HEK293 (cell line): ENCODE measurements at regions not wholly inside any gene's neighbourhood (a gene's known extent, or its start where the extent isn't known, plus 50 kb on each side); places are given as distances from the start of the nearest gene placed in this dataset.

Experiments used
- CTCF ChIA-PET: fragments of 350-600 bp; formaldehyde crosslinking; extraction: SDS; loops from one replicate; lab custom pipeline; 2021; ENCODE audit warnings: antibody characterized with exemption; lab: Yijun Ruan, JAX
- POLR2A ChIA-PET: fragments of 300-600 bp; formaldehyde crosslinking; extraction: SDS; loops from one replicate; lab custom pipeline; 2020; ENCODE audit warnings: antibody characterized with exemption, inconsistent platforms; lab: Yijun Ruan, JAX
- H3K27ac ChIP-seq: fragments of 200-500 bp; sonication (Bioruptor generic); 2 replicates; pipeline ENCODE4 v1.5.1; 2014; ENCODE audit warnings: low read depth, low read length, control low read depth, inconsistent platforms; ENCODE audit errors: extremely low read depth
- H3K36me3 ChIP-seq, 2 experiments: fragments of 200-500 bp in 1 of 2; sonication (Bioruptor generic) in 1 of 2; 1 replicate in 1 of 2; 2 replicates in 1 of 2; pipeline ENCODE4 v1.5.1; 2014 to 2017; ENCODE audit warnings: inconsistent platforms in 2 of 2, low read length in 2 of 2; ENCODE audit not compliant: control insufficient read depth in 2 of 2, insufficient read depth in 1 of 2
- H3K4me1 ChIP-seq: fragments of 200-500 bp; sonication (Bioruptor generic); 2 replicates; pipeline ENCODE4 v1.5.1; 2014; ENCODE audit warnings: mild to moderate bottlenecking, low read length, inconsistent platforms; ENCODE audit not compliant: control insufficient read depth, insufficient read depth
- H3K4me3 ChIP-seq: 2 replicates; pipeline ENCODE4 v1.5.1; 2011; ENCODE audit warnings: low read depth, mild to moderate bottlenecking, control low read depth, low read length, moderate library complexity
- H3K9me3 ChIP-seq: fragments of 200-500 bp; sonication (Bioruptor generic); 2 replicates; pipeline ENCODE4 v1.5.1; 2014; ENCODE audit warnings: low read depth, low read length, inconsistent platforms; ENCODE audit not compliant: control insufficient read depth, insufficient read depth
- BCL11A ChIP-seq: fragments of 450-650 bp; formaldehyde crosslinking; IDR thresholded peaks from 2 replicates; pipeline ENCODE4 v1.5.1; 2016; ENCODE audit warnings: low read depth, missing biosample characterization, missing genetic modification characterization
- HOXC10 ChIP-seq: sonication (generic); formaldehyde crosslinking; IDR thresholded peaks from 2 replicates; pipeline ENCODE4 v1.8.1; 2023; ENCODE audit warnings: mild to moderate bottlenecking, missing genetic modification reagents
- IKZF3 ChIP-seq: fragments of 450-650 bp; IDR thresholded peaks from 2 replicates; pipeline ENCODE4 v1.5.0; 2018; ENCODE audit warnings: missing biosample characterization, mild to moderate bottlenecking, missing genetic modification characterization, moderate library complexity
- KLF7 ChIP-seq: fragments of 450-650 bp; formaldehyde crosslinking; IDR thresholded peaks from 2 replicates; pipeline ENCODE4 v1.5.1; 2016; ENCODE audit warnings: missing biosample characterization, missing genetic modification characterization, borderline replicate concordance
- OVOL3 ChIP-seq: fragments of 450-650 bp; formaldehyde crosslinking; IDR thresholded peaks from 2 replicates; pipeline ENCODE4 v1.5.1; 2016; ENCODE audit warnings: missing biosample characterization, missing genetic modification characterization
- SP2 ChIP-seq: fragments of 450-650 bp; formaldehyde crosslinking; IDR thresholded peaks from 2 replicates; pipeline ENCODE4 v1.5.1; 2016; ENCODE audit warnings: missing biosample characterization, missing genetic modification characterization
- TCF7L2 ChIP-seq: IDR thresholded peaks from 2 replicates; pipeline ENCODE4 v1.6.1; 2011; ENCODE audit warnings: low read depth, mild to moderate bottlenecking, inconsistent platforms, low read length, moderate library complexity, borderline replicate concordance
- ZBTB7A ChIP-seq: fragments of 450-650 bp; formaldehyde crosslinking; IDR thresholded peaks from 2 replicates; pipeline ENCODE4 v1.5.1; 2016; ENCODE audit warnings: low read depth, missing biosample characterization, missing genetic modification characterization
- ZFP3 ChIP-seq: fragments of 450-650 bp; formaldehyde crosslinking; IDR thresholded peaks from 2 replicates; pipeline ENCODE4 v1.5.1; 2016; ENCODE audit warnings: low read depth, missing biosample characterization, missing genetic modification characterization
- ZFP41 ChIP-seq: fragments of 450-650 bp; formaldehyde crosslinking; IDR thresholded peaks from 2 replicates; pipeline ENCODE4 v1.5.1; 2016; ENCODE audit warnings: missing biosample characterization, missing genetic modification characterization, borderline replicate concordance
- ZFP69B ChIP-seq: fragments of 450-650 bp; formaldehyde crosslinking; IDR thresholded peaks from 2 replicates; pipeline ENCODE4 v1.5.1; 2016; ENCODE audit warnings: missing biosample characterization, missing genetic modification characterization
- ZNF366 ChIP-seq: fragments of 450-650 bp; formaldehyde crosslinking; conservative IDR thresholded peaks from 2 replicates; pipeline ENCODE4 v1.5.1; 2016; ENCODE audit warnings: missing biosample characterization, missing genetic modification characterization
- ZNF404 ChIP-seq: fragments of 450-650 bp; formaldehyde crosslinking; IDR thresholded peaks from 2 replicates; pipeline ENCODE4 v1.5.1; 2017; ENCODE audit warnings: missing biosample characterization, missing genetic modification characterization
- ZNF560 ChIP-seq: fragments of 450-650 bp; formaldehyde crosslinking; IDR thresholded peaks from 2 replicates; pipeline ENCODE4 v1.5.1; 2017; ENCODE audit warnings: missing biosample characterization, missing genetic modification characterization, borderline replicate concordance
- ZNF561 ChIP-seq: fragments of 450-650 bp; IDR thresholded peaks from 2 replicates; pipeline ENCODE4 v1.5.1; 2018; ENCODE audit warnings: missing biosample characterization, missing genetic modification characterization, borderline replicate concordance
- ZNF623 ChIP-seq: fragments of 450-650 bp; formaldehyde crosslinking; IDR thresholded peaks from 2 replicates; pipeline ENCODE4 v1.5.1; 2016; ENCODE audit warnings: missing biosample characterization, missing genetic modification characterization
- ZNF624 ChIP-seq: fragments of 450-650 bp; formaldehyde crosslinking; IDR thresholded peaks from 2 replicates; pipeline ENCODE4 v1.5.1; 2017; ENCODE audit warnings: missing biosample characterization, missing genetic modification characterization
- ZNF654 ChIP-seq: fragments of 450-650 bp; formaldehyde crosslinking; IDR thresholded peaks from 2 replicates; pipeline ENCODE4 v1.5.1; 2016; ENCODE audit warnings: low read depth, missing biosample characterization, missing genetic modification characterization
- ZNF658 ChIP-seq: fragments of 450-650 bp; formaldehyde crosslinking; IDR thresholded peaks from 2 replicates; pipeline ENCODE4; 2016; ENCODE audit warnings: missing biosample characterization, missing genetic modification characterization
- ZNF692 ChIP-seq: fragments of 450-650 bp; formaldehyde crosslinking; IDR thresholded peaks from 2 replicates; pipeline ENCODE4 v1.5.1; 2016; ENCODE audit warnings: missing biosample characterization, missing genetic modification characterization
- ZNF707 ChIP-seq: fragments of 450-650 bp; formaldehyde crosslinking; IDR thresholded peaks from 2 replicates; pipeline ENCODE4 v1.5.1; 2016; ENCODE audit warnings: missing biosample characterization, missing genetic modification characterization
- ZNF76 ChIP-seq: fragments of 450-650 bp; formaldehyde crosslinking; IDR thresholded peaks from 2 replicates; pipeline ENCODE4; 2016; ENCODE audit warnings: low read depth, missing biosample characterization, missing genetic modification characterization, borderline replicate concordance
- ZSCAN23 ChIP-seq: fragments of 450-650 bp; formaldehyde crosslinking; IDR thresholded peaks from 2 replicates; pipeline ENCODE4 v1.5.1; 2016; ENCODE audit warnings: missing biosample characterization, missing genetic modification characterization
- TF ChIP-seq, protein P1 (sequence below): fragments of 450-650 bp; formaldehyde crosslinking; IDR thresholded peaks from 2 replicates; pipeline ENCODE4 v1.5.1; 2016; ENCODE audit warnings: missing biosample characterization, missing genetic modification characterization, low read depth
- TF ChIP-seq, protein P2 (sequence below): fragments of 450-650 bp; formaldehyde crosslinking; IDR thresholded peaks from 2 replicates; pipeline ENCODE4 v1.5.1; 2016; ENCODE audit warnings: missing biosample characterization, missing genetic modification characterization, low read depth
- TF ChIP-seq, protein P3 (sequence below): fragments of 450-650 bp; IDR thresholded peaks from 2 replicates; pipeline ENCODE4 v1.5.1; 2018; ENCODE audit warnings: missing biosample characterization, mild to moderate bottlenecking, missing genetic modification characterization

DNA sequence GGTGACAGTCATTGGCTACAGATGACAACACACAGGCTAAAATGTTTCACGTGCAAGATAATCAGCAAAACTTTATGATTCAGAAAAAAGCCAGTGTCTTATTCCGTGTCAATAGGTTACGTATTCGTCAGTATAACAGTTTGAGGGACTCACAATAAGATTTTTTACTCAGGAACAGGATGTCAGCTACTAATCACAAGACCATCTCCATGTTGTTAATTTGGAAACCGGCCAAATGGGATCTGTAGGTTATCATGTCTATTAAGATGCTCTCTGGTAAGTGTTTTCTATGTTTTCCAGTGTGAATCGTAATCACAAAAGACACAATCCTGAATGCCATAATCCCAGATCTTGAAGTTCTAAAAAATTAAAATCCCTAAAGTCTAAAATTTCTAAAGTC is 197.3 kb downstream of the ETV1 start:
- CTCF ChIA-PET = no interaction called here
- TF ChIP-seq ZFP69B (tag by site-specific recombination) (no peak), ZNF692 (tag by site-specific recombination) (no peak), KLF7 (no peak), ZNF624 (no peak), ZNF76 (no peak), ZFP3 (tag by site-specific recombination) (no peak), ZNF561 (tag by site-specific recombination) (no peak), HOXC10 (CRISPR knock-in tag) (no peak), ZNF623 (tag by site-specific recombination) (no peak), TCF7L2 (no peak), OVOL3 (tag by site-specific recombination) (no peak), ZNF366 (tag by site-specific recombination) (no peak), IKZF3 (tag by site-specific recombination) (no peak), ZSCAN23 (tag by site-specific recombination) (no peak), ZFP41 (no peak)
- TF ChIP-seq, protein P1, sequence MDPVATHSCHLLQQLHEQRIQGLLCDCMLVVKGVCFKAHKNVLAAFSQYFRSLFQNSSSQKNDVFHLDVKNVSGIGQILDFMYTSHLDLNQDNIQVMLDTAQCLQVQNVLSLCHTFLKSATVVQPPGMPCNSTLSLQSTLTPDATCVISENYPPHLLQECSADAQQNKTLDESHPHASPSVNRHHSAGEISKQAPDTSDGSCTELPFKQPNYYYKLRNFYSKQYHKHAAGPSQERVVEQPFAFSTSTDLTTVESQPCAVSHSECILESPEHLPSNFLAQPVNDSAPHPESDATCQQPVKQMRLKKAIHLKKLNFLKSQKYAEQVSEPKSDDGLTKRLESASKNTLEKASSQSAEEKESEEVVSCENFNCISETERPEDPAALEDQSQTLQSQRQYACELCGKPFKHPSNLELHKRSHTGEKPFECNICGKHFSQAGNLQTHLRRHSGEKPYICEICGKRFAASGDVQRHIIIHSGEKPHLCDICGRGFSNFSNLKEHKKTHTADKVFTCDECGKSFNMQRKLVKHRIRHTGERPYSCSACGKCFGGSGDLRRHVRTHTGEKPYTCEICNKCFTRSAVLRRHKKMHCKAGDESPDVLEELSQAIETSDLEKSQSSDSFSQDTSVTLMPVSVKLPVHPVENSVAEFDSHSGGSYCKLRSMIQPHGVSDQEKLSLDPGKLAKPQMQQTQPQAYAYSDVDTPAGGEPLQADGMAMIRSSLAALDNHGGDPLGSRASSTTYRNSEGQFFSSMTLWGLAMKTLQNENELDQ (tag by site-specific recombination) = no peak
- TF ChIP-seq, protein P2, sequence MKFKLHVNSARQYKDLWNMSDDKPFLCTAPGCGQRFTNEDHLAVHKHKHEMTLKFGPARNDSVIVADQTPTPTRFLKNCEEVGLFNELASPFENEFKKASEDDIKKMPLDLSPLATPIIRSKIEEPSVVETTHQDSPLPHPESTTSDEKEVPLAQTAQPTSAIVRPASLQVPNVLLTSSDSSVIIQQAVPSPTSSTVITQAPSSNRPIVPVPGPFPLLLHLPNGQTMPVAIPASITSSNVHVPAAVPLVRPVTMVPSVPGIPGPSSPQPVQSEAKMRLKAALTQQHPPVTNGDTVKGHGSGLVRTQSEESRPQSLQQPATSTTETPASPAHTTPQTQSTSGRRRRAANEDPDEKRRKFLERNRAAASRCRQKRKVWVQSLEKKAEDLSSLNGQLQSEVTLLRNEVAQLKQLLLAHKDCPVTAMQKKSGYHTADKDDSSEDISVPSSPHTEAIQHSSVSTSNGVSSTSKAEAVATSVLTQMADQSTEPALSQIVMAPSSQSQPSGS = no peak
- TF ChIP-seq, all 188 proteins: peak for 0
- H3K36me3 ChIP-seq = no peaks in the 10 kb centered on the region
- no peaks in the 10 kb centered on the region for H3K4me1 ChIP-seq
- H3K9me3 ChIP-seq = no peaks in the 10 kb centered on the region
- H3K4me3 ChIP-seq = no peak overlapping the region
- POLR2A ChIA-PET = no interaction called here
- no peak overlapping the region for H3K27ac ChIP-seq

DNA sequence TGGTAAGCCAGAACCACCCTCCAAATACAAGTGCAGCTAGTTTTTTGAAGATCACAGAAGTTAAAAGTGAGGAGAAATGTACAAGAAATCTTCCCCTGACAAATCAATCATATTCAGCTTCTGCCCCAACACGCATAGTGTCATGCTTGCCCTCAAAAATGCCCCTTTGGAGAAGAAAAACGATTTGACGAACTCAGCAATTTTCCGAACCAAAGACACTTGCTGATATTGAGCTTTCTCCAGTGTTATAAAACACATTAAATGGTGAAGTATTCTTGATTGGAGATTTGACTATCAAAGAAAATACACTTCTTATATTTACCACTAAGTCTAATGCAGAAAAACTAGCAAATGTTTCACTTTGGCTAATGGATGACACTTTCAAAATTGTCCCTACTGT is 195.5 kb downstream of the ETV1 start:
- no peak for TF ChIP-seq ZNF404 (tag by site-specific recombination)
- TF ChIP-seq, all 188 proteins: peak for 0
- ChIA-PET POLR2A (no interaction called here), CTCF (no interaction called here)
- Histone ChIP-seq H3K4me1 (no peaks in the 10 kb centered on the region), H3K9me3 (no peaks in the 10 kb centered on the region), H3K36me3 (no peaks in the 10 kb centered on the region), H3K27ac (no peak overlapping the region), H3K4me3 (no peak overlapping the region)

- H3K9me3 ChIP-seq = no peaks in the 10 kb centered on the region
- POLR2A ChIA-PET = no interaction called here
- CTCF ChIA-PET = interaction anchor here (0.7 kb wide), 1 partner anchor 1359 kb away, joined by 6 read pairs; no protein-coding TSS in a partner anchor
- no peak overlapping the region for H3K27ac ChIP-seq
- TF ChIP-seq ZNF76 (no peak), ZNF654 (tag by site-specific recombination) (no peak), SP2 (tag by site-specific recombination) (no peak), ZNF658 (tag by site-specific recombination) (no peak), ZBTB7A (no peak), ZNF707 (tag by site-specific recombination) (no peak), BCL11A (tag by site-specific recombination) (no peak), ZNF560 (tag by site-specific recombination) (no peak)
- TF ChIP-seq, protein P3, sequence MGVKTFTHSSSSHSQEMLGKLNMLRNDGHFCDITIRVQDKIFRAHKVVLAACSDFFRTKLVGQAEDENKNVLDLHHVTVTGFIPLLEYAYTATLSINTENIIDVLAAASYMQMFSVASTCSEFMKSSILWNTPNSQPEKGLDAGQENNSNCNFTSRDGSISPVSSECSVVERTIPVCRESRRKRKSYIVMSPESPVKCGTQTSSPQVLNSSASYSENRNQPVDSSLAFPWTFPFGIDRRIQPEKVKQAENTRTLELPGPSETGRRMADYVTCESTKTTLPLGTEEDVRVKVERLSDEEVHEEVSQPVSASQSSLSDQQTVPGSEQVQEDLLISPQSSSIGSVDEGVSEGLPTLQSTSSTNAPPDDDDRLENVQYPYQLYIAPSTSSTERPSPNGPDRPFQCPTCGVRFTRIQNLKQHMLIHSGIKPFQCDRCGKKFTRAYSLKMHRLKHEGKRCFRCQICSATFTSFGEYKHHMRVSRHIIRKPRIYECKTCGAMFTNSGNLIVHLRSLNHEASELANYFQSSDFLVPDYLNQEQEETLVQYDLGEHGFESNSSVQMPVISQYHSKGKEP (tag by site-specific recombination) = no peak
- no peaks in the 10 kb centered on the region for H3K36me3 ChIP-seq
- H3K4me1 ChIP-seq = no peaks in the 10 kb centered on the region
- no peak overlapping the region for H3K4me3 ChIP-seq
Observed at GRCh38 chr7:13794581-13794980, 194.9 kb downstream of the ETV1 start.
